GM12891 (cell line): ENCODE measurements at regions not wholly inside any gene's neighbourhood (a gene's known extent, or its start where the extent isn't known, plus 50 kb on each side); places are given as distances from the start of the nearest gene placed in this dataset.

ENCODE experiments used
- POLR2A ChIP-seq: IDR thresholded peaks from 2 replicates; pipeline ENCODE4 v1.6.1; 2011; ENCODE audit warnings: low read depth, low read length, control low read depth
- POLR2AphosphoS5 ChIP-seq: IDR thresholded peaks from 2 replicates; pipeline ENCODE4 v1.6.1; 2011; ENCODE audit warnings: low read depth, low read length, control low read depth
- POU2F2 ChIP-seq: IDR thresholded peaks from 2 replicates; pipeline ENCODE4 v1.6.1; 2011; ENCODE audit warnings: low read depth, mild to moderate bottlenecking, control low read depth, low read length, moderate library complexity
- TAF1 ChIP-seq: IDR thresholded peaks from 2 replicates; pipeline ENCODE4 v1.6.1; 2011; ENCODE audit warnings: low read depth, low read length, control low read depth

- TF ChIP-seq POU2F2 (no peak), POLR2A (no peak), POLR2AphosphoS5 (no peak), TAF1 (no peak)
Measured at GRCh38 chr10:8455181-8455580, 400.7 kb downstream of the GATA3 start.
